IMR-90 (cell line): ENCODE measurements at regions not wholly inside any gene's neighbourhood (a gene's known extent, or its start where the extent isn't known, plus 50 kb on each side); places are given as distances from the start of the nearest gene placed in this dataset.

Experiments
- ATAC-seq: fragments of 200-7000 bp; cut with Tn5 transposase; 2 replicates; pipeline ENCODE4 v1.9.1; 2020; ENCODE audit warnings: low read depth, mild to moderate bottlenecking, moderate library complexity
- BruUV-seq: library from RNA; stranded (reverse); fragments of 400-500 nt; replicated peaks from 2 replicates; lab custom pipeline; 2021; lab: Mats Ljungman, UMichigan
- CTCF ChIA-PET: fragments of 300-600 bp; formaldehyde crosslinking; extraction: SDS; loops from one replicate; lab custom pipeline; 2021; ENCODE audit warnings: antibody characterized with exemption; lab: Yijun Ruan, JAX
- POLR2A ChIA-PET: fragments of 300-600 bp; sonication (Branson Sonifier 250); formaldehyde crosslinking; loops from one replicate; lab custom pipeline; 2022; ENCODE audit warnings: antibody characterized with exemption; ENCODE audit not compliant: unreplicated experiment; lab: Charles Lee
- DNase-seq: peaks from one replicate; pipeline ENCODE4 v3.0.0; 2013
- H2AFZ ChIP-seq: replicated peaks from 2 replicates; pipeline ENCODE3; 2013; ENCODE audit warnings: low read length, mild to moderate bottlenecking; ENCODE audit not compliant: poor library complexity
- H2AK5ac ChIP-seq: 2 replicates; pipeline ENCODE4 v1.6.1; 2013; ENCODE audit warnings: low read depth, low read length, inconsistent platforms
- H2AK9ac ChIP-seq: replicated peaks from 2 replicates; pipeline ENCODE3; 2013; ENCODE audit warnings: mild to moderate bottlenecking, low read depth, low read length, moderate library complexity; ENCODE audit not compliant: poor library complexity
- H2BK120ac ChIP-seq: 2 replicates; pipeline ENCODE4 v1.6.1; 2013; ENCODE audit warnings: low read depth, low read length, inconsistent platforms
- H2BK15ac ChIP-seq: 3 replicates; pipeline ENCODE4 v1.6.1; 2013; ENCODE audit warnings: low read depth, low read length, inconsistent platforms
- H2BK20ac ChIP-seq: 2 replicates; pipeline ENCODE4 v1.6.1; 2013; ENCODE audit warnings: low read depth, mild to moderate bottlenecking, inconsistent platforms, low read length, moderate library complexity
- H2BK5ac ChIP-seq: 2 replicates; pipeline ENCODE4 v1.6.1; 2013; ENCODE audit warnings: mild to moderate bottlenecking, low read depth, low read length, inconsistent platforms; ENCODE audit not compliant: poor library complexity, severe bottlenecking
- H3K14ac ChIP-seq: replicated peaks from 2 replicates; pipeline ENCODE4 v1.6.1; 2013; ENCODE audit warnings: low read depth, low read length, inconsistent platforms
- H3K18ac ChIP-seq: 2 replicates; pipeline ENCODE4 v1.6.1; 2013; ENCODE audit warnings: low read depth, low read length, control low read depth
- H3K23ac ChIP-seq: 2 replicates; pipeline ENCODE4 v1.6.1; 2013; ENCODE audit warnings: low read depth, low read length, inconsistent platforms
- H3K27ac ChIP-seq: 2 replicates; pipeline ENCODE4 v1.5.1; 2013; ENCODE audit warnings: mild to moderate bottlenecking, control low read depth, low read length; ENCODE audit not compliant: insufficient read depth
- H3K27me3 ChIP-seq: 2 replicates; pipeline ENCODE4 v1.6.1; 2013; ENCODE audit warnings: low read length; ENCODE audit not compliant: control insufficient read depth, insufficient read depth
- H3K36me3 ChIP-seq: 2 replicates; pipeline ENCODE4 v1.6.1; 2013; ENCODE audit warnings: low read length, mixed read lengths; ENCODE audit not compliant: control insufficient read depth, insufficient read depth
- H3K4ac ChIP-seq: 2 replicates; pipeline ENCODE4 v1.6.1; 2013; ENCODE audit warnings: low read depth, low read length, inconsistent platforms
- H3K4me1 ChIP-seq: 2 replicates; pipeline ENCODE4 v1.6.1; 2013; ENCODE audit warnings: low read length, mixed read lengths; ENCODE audit not compliant: control insufficient read depth, insufficient read depth
- H3K4me2 ChIP-seq: 2 replicates; pipeline ENCODE4 v1.6.1; 2013; ENCODE audit warnings: low read depth, mild to moderate bottlenecking, control low read depth, low read length, moderate library complexity
- H3K4me3 ChIP-seq: 2 replicates; pipeline ENCODE4 v1.5.1; 2013; ENCODE audit warnings: low read depth, mild to moderate bottlenecking, control low read depth, low read length, moderate library complexity; ENCODE audit not compliant: insufficient read depth
- H3K56ac ChIP-seq: 2 replicates; pipeline ENCODE4 v1.6.1; 2013; ENCODE audit warnings: low read length, inconsistent platforms; ENCODE audit not compliant: insufficient read depth; ENCODE audit errors: extremely low read depth
- H3K79me1 ChIP-seq, 2 experiments: 2 replicates each; pipeline ENCODE4 v1.6.1; 2013; ENCODE audit warnings: low read length in 2 of 2, inconsistent platforms in 1 of 2, low read depth in 1 of 2
- H3K9ac ChIP-seq: 2 replicates; pipeline ENCODE4 v1.6.1; 2013; ENCODE audit warnings: low read depth, low read length, control low read depth
- H3K9me1 ChIP-seq: 2 replicates; pipeline ENCODE4 v1.6.1; 2013; ENCODE audit warnings: low read length, inconsistent platforms; ENCODE audit not compliant: insufficient read depth
- H3K9me3 ChIP-seq: 2 replicates; pipeline ENCODE4 v1.6.1; 2013; ENCODE audit warnings: low read length; ENCODE audit not compliant: control insufficient read depth, insufficient read depth
- H4K20me1 ChIP-seq: 2 replicates; pipeline ENCODE4 v1.6.1; 2013; ENCODE audit warnings: low read length, inconsistent platforms; ENCODE audit not compliant: insufficient read depth
- H4K5ac ChIP-seq: 2 replicates; pipeline ENCODE4 v1.6.1; 2013; ENCODE audit warnings: mild to moderate bottlenecking, low read depth, low read length, control low read depth
- H4K8ac ChIP-seq, 2 experiments: 2 replicates each; pipeline ENCODE4 v1.6.1; 2013; ENCODE audit warnings: low read depth in 2 of 2, low read length in 2 of 2, control low read depth in 1 of 2, inconsistent platforms in 1 of 2
- H4K91ac ChIP-seq: 2 replicates; pipeline ENCODE4 v1.6.1; 2013; ENCODE audit warnings: low read depth, low read length, inconsistent platforms; ENCODE audit not compliant: insufficient read depth
- BHLHE40 ChIP-seq: fragments of 150-350 bp; IDR thresholded peaks from 2 replicates; pipeline ENCODE4 v1.6.1; 2016; ENCODE audit warnings: mild to moderate bottlenecking, low read depth, low read length
- CEBPB ChIP-seq: IDR thresholded peaks from 2 replicates; pipeline ENCODE4 v1.6.1; 2012; ENCODE audit warnings: low read depth, low read length, improper control_type of control experiment
- CHD1 ChIP-seq: IDR thresholded peaks from 2 replicates; pipeline ENCODE4 v1.6.1; 2012; ENCODE audit warnings: low read depth, low read length, improper control_type of control experiment
- FOS ChIP-seq: fragments of 150-350 bp; IDR thresholded peaks from 2 replicates; pipeline ENCODE4 v1.6.1; 2016; ENCODE audit warnings: low read depth, low read length
- MAFK ChIP-seq: IDR thresholded peaks from 2 replicates; pipeline ENCODE4 v1.6.1; 2012; ENCODE audit warnings: low read depth, low read length, improper control_type of control experiment
- MAZ ChIP-seq: IDR thresholded peaks from 2 replicates; pipeline ENCODE4 v1.6.1; 2012; ENCODE audit warnings: low read depth, mild to moderate bottlenecking, low read length, improper control_type of control experiment, moderate library complexity, borderline replicate concordance
- MXI1 ChIP-seq: IDR thresholded peaks from 2 replicates; pipeline ENCODE4 v1.6.1; 2012; ENCODE audit warnings: low read depth, mild to moderate bottlenecking, low read length, moderate library complexity, borderline replicate concordance
- NFE2L2 ChIP-seq: fragments of 150-350 bp; IDR thresholded peaks from 2 replicates; pipeline ENCODE4 v1.6.1; 2016; ENCODE audit warnings: low read depth, mild to moderate bottlenecking, low read length
- POLR2A ChIP-seq: IDR thresholded peaks from 2 replicates; pipeline ENCODE4 v1.6.1; 2012; ENCODE audit warnings: mild to moderate bottlenecking, low read depth, low read length
- RAD21 ChIP-seq: IDR thresholded peaks from 2 replicates; pipeline ENCODE4 v1.6.1; 2012; ENCODE audit warnings: low read length, improper control_type of control experiment
- RCOR1 ChIP-seq: IDR thresholded peaks from 2 replicates; pipeline ENCODE4 v1.6.1; 2012; ENCODE audit warnings: mild to moderate bottlenecking, low read length, improper control_type of control experiment; ENCODE audit not compliant: insufficient replicate concordance
- RFX5 ChIP-seq: IDR thresholded peaks from 2 replicates; pipeline ENCODE4 v1.8.0; 2012; ENCODE audit warnings: low read depth, mild to moderate bottlenecking, low read length, moderate library complexity
- SMC3 ChIP-seq: fragments of 150-350 bp; IDR thresholded peaks from 2 replicates; pipeline ENCODE4 v1.6.1; 2016; ENCODE audit warnings: low read depth, mild to moderate bottlenecking, antibody characterized with exemption, low read length, moderate library complexity
- WGBS, 2 experiments: methylation state at CpG; one replicate each; pipeline versions ENCODE4 v1.1.5 to v1.1.7; 2013; ENCODE audit warnings: missing lambda C conversion rate in 2 of 2; ENCODE audit not compliant: insufficient read length in 1 of 2; ENCODE audit errors: extremely low coverage in 2 of 2; 5-methylcytosine and 5-hydroxymethylcytosine counted together
- dilution Hi-C: fragments of 300-500 bp; cut with HindIII; formaldehyde crosslinking; loops from one replicate; pipeline ENCODE4 v1.14.3; 2018; ENCODE audit warnings: low sequenced_read_pairs; ENCODE audit not compliant: unreplicated experiment
- in situ Hi-C: fragments of 300-500 bp; cut with MboI; formaldehyde crosslinking; loops from 3 replicates; pipeline ENCODE4 v1.14.3; 2019; ENCODE audit warnings: low sequenced_read_pairs, inconsistent platforms, mixed read lengths
- intact Hi-C: fragments of 100-400 bp; cut with micrococcal nuclease; formaldehyde crosslinking; loops from 2 replicates; pipeline ENCODE4 v1.10.0; 2022
- TF ChIP-seq, protein P1 (sequence below): conservative IDR thresholded peaks from 2 replicates; pipeline ENCODE4 v1.5.1; 2012; ENCODE audit warnings: mild to moderate bottlenecking, low read depth, low read length, improper control_type of control experiment
- TF ChIP-seq, protein P2 (sequence below): fragments of 150-350 bp; IDR thresholded peaks from 2 replicates; pipeline ENCODE4 v1.6.1; 2016; ENCODE audit warnings: low read depth, mild to moderate bottlenecking, low read length, moderate library complexity, borderline replicate concordance
- TF ChIP-seq, protein P3 (sequence below): fragments of 150-350 bp; IDR thresholded peaks from 2 replicates; pipeline ENCODE4 v1.6.1; 2017; ENCODE audit warnings: mild to moderate bottlenecking, antibody characterized with exemption, low read length, low read depth

DNA sequence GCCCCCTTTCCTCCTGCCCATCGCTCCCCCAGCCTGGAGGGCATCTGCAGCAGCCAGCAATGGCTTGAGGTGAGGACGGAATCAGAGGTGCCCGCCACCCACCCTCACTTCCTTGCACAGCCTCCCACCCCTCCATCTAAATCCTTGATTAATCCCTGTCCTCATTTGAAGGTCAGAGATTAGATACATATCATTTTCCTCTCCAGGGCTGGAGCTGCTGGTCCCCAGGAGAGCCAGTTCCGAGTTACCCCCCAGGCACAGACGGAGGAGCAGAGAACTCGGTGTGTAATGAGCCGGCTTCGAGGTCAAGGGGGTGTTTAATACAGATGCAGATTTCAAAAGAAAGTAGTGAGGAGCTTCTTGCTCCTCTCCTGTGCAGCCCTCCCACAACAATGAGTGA is 542.1 kb downstream of the MN1 start:
- no peak overlapping the region for H2BK20ac ChIP-seq
- H4K8ac ChIP-seq = no peak overlapping the region
- H2AK5ac ChIP-seq = no peak overlapping the region
- POLR2A ChIA-PET = no interaction called here
- no TSS peak for BruUV-seq
- H4K20me1 ChIP-seq = no peaks in the 10 kb centered on the region
- H3K9ac ChIP-seq = no peak overlapping the region
- no peak overlapping the region for H3K56ac ChIP-seq
- no peak overlapping the region for H4K91ac ChIP-seq
- no peak overlapping the region for H3K27ac ChIP-seq
- no peaks in the 10 kb centered on the region for H3K36me3 ChIP-seq
- H3K18ac ChIP-seq = no peak overlapping the region
- H3K4me2 ChIP-seq = no peak overlapping the region
- H3K27me3 ChIP-seq = peaks cover 22% of the 10 kb centered on the region
- WGBS, 2 experiments = 50% methylated on average over 1 of the region's 8 CpGs; no CpG with 5 or more reads in 1 of the 2 experiments
- no peak overlapping the region for H2BK120ac ChIP-seq
- DNase-seq = no peak
- H3K9me1 ChIP-seq = no peaks in the 10 kb centered on the region
- intact Hi-C loops (no loop called here), in situ Hi-C loops (no loop called here), dilution Hi-C loops (no loop called here)
- no peak overlapping the region for H3K14ac ChIP-seq
- no peak overlapping the region for H2AFZ ChIP-seq
- H2BK5ac ChIP-seq = no peak overlapping the region
- H3K4me3 ChIP-seq = no peak overlapping the region
- H3K9me3 ChIP-seq = peaks cover 13% of the 10 kb centered on the region
- H3K4ac ChIP-seq = no peak overlapping the region
- CTCF ChIA-PET = no interaction called here
- H3K79me1 ChIP-seq = no peaks in the 10 kb centered on the region
- no peak overlapping the region for H4K5ac ChIP-seq
- no peak overlapping the region for H3K23ac ChIP-seq
- no peak overlapping the region for H2BK15ac ChIP-seq
- H2AK9ac ChIP-seq = no peak overlapping the region
- no peak for TF ChIP-seq POLR2A
- TF ChIP-seq, protein P1, sequence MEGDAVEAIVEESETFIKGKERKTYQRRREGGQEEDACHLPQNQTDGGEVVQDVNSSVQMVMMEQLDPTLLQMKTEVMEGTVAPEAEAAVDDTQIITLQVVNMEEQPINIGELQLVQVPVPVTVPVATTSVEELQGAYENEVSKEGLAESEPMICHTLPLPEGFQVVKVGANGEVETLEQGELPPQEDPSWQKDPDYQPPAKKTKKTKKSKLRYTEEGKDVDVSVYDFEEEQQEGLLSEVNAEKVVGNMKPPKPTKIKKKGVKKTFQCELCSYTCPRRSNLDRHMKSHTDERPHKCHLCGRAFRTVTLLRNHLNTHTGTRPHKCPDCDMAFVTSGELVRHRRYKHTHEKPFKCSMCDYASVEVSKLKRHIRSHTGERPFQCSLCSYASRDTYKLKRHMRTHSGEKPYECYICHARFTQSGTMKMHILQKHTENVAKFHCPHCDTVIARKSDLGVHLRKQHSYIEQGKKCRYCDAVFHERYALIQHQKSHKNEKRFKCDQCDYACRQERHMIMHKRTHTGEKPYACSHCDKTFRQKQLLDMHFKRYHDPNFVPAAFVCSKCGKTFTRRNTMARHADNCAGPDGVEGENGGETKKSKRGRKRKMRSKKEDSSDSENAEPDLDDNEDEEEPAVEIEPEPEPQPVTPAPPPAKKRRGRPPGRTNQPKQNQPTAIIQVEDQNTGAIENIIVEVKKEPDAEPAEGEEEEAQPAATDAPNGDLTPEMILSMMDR = no peak
- no peak for TF ChIP-seq MXI1
- no peak for TF ChIP-seq MAZ
- TF ChIP-seq RAD21 = no peak
- TF ChIP-seq, protein P2, sequence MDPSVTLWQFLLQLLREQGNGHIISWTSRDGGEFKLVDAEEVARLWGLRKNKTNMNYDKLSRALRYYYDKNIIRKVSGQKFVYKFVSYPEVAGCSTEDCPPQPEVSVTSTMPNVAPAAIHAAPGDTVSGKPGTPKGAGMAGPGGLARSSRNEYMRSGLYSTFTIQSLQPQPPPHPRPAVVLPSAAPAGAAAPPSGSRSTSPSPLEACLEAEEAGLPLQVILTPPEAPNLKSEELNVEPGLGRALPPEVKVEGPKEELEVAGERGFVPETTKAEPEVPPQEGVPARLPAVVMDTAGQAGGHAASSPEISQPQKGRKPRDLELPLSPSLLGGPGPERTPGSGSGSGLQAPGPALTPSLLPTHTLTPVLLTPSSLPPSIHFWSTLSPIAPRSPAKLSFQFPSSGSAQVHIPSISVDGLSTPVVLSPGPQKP = no peak
- TF ChIP-seq BHLHE40 = no peak
- no peak for TF ChIP-seq MAFK
- TF ChIP-seq CEBPB = no peak
- no peak for TF ChIP-seq RFX5
- TF ChIP-seq RCOR1 = no peak
- no peak for TF ChIP-seq NFE2L2
- TF ChIP-seq, protein P3, sequence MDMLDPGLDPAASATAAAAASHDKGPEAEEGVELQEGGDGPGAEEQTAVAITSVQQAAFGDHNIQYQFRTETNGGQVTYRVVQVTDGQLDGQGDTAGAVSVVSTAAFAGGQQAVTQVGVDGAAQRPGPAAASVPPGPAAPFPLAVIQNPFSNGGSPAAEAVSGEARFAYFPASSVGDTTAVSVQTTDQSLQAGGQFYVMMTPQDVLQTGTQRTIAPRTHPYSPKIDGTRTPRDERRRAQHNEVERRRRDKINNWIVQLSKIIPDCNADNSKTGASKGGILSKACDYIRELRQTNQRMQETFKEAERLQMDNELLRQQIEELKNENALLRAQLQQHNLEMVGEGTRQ = no peak
- TF ChIP-seq CHD1 = no peak
- no peak for TF ChIP-seq SMC3
- TF ChIP-seq FOS = no peak
- no peak for ATAC-seq
- H3K4me1 ChIP-seq = no peaks in the 10 kb centered on the region
